HL-60 (cell line): ENCODE measurements at regions not wholly inside any gene's neighbourhood (a gene's known extent, or its start where the extent isn't known, plus 50 kb on each side); places are given as distances from the start of the nearest gene placed in this dataset.

ENCODE experiments used
- GABPA ChIP-seq: IDR thresholded peaks from 2 replicates; pipeline ENCODE4 v1.6.1; 2012; ENCODE audit warnings: low read depth
- POLR2AphosphoS5 ChIP-seq: IDR thresholded peaks from 2 replicates; pipeline ENCODE4 v1.6.1; 2012; ENCODE audit warnings: low read depth
- SPI1 ChIP-seq: IDR thresholded peaks from 2 replicates; pipeline ENCODE4 v1.6.1; 2012; ENCODE audit warnings: low read depth, mild to moderate bottlenecking, borderline replicate concordance
- TF ChIP-seq, protein P1 (sequence below): IDR thresholded peaks from one replicate; pipeline ENCODE4 v1.5.1; 2011; ENCODE audit warnings: low read length, control low read depth, inconsistent platforms; ENCODE audit not compliant: insufficient read depth
- TF ChIP-seq, protein P2 (sequence below): IDR thresholded peaks from 2 replicates; pipeline ENCODE4 v1.6.1; 2012; ENCODE audit warnings: low read depth; ENCODE audit not compliant: insufficient replicate concordance

DNA sequence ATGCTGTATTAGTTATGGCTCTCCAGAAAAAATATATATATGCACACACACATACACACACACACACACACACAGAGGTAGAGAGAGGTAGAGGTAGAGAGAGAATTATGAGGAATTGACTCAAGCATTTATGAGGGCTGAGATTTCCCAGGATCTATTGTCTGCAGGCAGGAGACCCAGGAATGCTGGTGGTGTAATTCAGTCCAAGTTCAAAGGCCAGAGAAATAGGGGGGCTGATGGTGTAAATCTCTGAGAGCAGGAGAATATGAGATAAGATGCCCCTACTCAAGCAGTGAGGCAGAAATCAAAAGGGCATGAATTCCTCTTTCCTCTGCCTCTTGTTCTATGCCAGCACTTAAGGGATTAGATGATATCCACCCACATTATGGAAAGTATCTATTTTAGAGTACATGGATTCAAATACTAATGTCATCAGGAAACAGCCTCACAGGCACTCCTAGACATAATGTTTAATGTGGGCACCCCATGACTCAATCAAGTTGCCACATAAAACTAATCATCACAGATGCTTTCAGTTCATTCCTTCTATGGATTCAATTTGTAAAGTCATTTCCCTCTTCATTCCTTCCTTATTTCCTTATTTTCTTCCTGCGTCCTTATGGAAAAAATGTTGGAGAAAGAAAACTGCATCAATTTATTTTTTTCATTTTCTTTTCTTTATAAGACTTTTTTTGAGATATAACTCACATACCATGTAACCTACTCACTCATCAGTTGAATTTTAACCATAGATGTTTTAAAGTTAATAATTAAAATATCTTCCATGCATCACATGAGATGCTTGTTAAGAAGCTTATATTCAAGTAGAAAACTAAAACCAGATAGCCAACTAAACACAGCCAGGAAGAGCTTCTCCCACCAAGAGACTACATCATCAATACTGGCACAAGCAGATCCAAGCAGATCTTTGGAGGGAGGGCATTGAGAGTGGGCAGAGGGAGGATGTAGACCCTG lies 406.2 kb downstream of the MBD2 start:
- TF ChIP-seq, protein P1, sequence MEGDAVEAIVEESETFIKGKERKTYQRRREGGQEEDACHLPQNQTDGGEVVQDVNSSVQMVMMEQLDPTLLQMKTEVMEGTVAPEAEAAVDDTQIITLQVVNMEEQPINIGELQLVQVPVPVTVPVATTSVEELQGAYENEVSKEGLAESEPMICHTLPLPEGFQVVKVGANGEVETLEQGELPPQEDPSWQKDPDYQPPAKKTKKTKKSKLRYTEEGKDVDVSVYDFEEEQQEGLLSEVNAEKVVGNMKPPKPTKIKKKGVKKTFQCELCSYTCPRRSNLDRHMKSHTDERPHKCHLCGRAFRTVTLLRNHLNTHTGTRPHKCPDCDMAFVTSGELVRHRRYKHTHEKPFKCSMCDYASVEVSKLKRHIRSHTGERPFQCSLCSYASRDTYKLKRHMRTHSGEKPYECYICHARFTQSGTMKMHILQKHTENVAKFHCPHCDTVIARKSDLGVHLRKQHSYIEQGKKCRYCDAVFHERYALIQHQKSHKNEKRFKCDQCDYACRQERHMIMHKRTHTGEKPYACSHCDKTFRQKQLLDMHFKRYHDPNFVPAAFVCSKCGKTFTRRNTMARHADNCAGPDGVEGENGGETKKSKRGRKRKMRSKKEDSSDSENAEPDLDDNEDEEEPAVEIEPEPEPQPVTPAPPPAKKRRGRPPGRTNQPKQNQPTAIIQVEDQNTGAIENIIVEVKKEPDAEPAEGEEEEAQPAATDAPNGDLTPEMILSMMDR: no peak
- TF ChIP-seq, protein P2, sequence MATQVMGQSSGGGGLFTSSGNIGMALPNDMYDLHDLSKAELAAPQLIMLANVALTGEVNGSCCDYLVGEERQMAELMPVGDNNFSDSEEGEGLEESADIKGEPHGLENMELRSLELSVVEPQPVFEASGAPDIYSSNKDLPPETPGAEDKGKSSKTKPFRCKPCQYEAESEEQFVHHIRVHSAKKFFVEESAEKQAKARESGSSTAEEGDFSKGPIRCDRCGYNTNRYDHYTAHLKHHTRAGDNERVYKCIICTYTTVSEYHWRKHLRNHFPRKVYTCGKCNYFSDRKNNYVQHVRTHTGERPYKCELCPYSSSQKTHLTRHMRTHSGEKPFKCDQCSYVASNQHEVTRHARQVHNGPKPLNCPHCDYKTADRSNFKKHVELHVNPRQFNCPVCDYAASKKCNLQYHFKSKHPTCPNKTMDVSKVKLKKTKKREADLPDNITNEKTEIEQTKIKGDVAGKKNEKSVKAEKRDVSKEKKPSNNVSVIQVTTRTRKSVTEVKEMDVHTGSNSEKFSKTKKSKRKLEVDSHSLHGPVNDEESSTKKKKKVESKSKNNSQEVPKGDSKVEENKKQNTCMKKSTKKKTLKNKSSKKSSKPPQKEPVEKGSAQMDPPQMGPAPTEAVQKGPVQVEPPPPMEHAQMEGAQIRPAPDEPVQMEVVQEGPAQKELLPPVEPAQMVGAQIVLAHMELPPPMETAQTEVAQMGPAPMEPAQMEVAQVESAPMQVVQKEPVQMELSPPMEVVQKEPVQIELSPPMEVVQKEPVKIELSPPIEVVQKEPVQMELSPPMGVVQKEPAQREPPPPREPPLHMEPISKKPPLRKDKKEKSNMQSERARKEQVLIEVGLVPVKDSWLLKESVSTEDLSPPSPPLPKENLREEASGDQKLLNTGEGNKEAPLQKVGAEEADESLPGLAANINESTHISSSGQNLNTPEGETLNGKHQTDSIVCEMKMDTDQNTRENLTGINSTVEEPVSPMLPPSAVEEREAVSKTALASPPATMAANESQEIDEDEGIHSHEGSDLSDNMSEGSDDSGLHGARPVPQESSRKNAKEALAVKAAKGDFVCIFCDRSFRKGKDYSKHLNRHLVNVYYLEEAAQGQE: no peak
- TF ChIP-seq POLR2AphosphoS5 (no peak), SPI1 (no peak), GABPA (no peak)
